ENCODE measurements at regions not wholly inside any gene's neighbourhood (a gene's known extent, or its start where the extent isn't known, plus 50 kb on each side); places are given as distances from the start of the nearest gene placed in this dataset.
"Not testable (repeated sequence)": the region's sequence is repeated elsewhere in the genome, so short reads cannot be mapped to it uniquely, and the experiment has no call there.

GRCh38 chr5:54404568-54404967 is 50.9 kb upstream of the HSPB3 start:
- no peak for DNase-seq (ENCODE audit: insufficient read length, low spot score)
- no peak for FAIRE-seq

GRCh38 chr5:54403885-54404416 is 51.5 kb upstream of the HSPB3 start:
- FAIRE-seq: no peak
- DNase-seq (ENCODE audit: insufficient read length, low spot score): no peak

DNA sequence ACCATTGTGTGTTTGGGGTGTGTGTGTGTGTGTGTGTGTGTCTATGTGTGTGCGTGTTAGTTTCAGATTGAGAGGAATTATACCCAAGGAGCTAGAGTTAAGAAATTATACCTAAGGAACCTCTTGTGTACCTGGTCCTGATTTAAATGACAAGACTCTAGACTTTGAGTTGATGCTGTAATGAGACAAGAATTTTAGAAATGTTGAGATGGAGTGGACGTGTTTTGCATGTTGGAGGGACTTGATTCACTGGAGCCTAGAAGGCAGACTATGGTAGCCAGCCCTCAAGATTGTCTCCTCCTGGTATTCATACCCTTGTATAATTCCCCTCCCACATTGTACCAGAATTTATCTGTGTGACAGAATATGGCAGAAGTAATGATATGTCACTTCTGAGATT is 52.4 kb upstream of the HSPB3 start:
- FAIRE-seq (peak; percentile 33), DNase-seq (ENCODE audit: insufficient read length, low spot score) (no peak)

- FAIRE-seq: no peak
- no peak for DNase-seq (ENCODE audit: insufficient read length, low spot score)
These were observed 54.0 kb upstream of the HSPB3 start for GRCh38 chr5:54401515-54401914.

DNA sequence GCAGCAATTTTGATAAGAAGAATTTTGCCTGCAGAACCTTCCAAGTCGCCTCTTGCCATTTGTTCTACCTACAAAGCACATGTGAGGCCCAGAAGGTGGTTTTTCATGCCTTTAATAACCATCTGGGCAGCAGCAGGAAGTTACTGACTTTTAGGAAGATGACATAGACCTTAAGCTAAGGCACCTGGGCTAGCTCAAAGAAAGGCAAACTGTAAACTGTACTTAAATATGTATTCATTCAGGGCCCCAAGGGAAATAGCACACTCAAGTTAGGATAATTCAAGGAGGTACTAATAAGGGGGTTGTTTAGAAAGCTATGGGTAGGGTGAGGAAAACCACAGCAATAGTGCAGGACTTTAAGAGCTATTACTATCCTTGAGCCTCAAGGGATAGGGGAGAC is 57.3 kb upstream of the HSPB3 start:
- DNase-seq (ENCODE audit: insufficient read length, low spot score) (no peak), FAIRE-seq (no peak)

DNA sequence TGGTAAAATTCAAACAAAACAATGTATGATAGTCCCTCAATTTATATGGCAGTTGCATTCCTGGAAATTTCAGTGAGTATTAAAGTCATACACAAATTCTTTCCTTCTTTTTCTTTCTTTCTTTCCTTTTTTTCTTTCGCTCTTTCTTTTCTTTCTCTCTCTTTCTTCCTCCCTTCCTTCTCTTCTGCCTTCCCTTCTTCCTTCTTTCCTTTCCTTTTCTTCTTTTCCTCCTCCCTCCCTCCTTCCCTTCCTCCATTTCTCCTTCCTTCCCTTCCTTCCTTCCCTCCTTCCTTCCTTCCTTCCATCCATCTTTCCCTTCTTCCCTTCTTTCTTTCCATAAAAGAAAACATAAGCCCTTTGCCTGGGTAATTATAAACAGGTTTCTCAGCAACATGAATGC is 58.1 kb upstream of the HSPB3 start:
- DNase-seq (ENCODE audit: insufficient read length, low spot score) (no peak), FAIRE-seq (no peak)

DNA sequence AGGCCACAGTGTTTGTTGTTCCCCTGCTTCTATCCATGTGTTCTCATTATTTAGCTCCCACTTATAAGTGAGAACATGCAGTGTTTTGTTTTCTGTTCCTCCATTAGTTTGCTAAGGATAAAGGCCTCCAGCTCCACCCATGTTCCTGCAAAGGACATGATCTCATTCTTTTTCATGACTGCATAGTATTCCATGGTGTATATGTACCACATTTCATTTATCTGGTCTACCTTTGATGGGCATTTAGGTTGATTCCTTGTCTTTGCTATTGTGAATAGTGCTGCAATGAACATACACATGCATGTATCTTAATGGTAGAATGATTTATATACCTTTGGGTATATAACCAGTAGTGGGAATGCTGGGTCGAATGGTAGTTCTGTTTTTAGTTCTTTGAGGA is 62.5 kb upstream of the HSPB3 start:
- FAIRE-seq; DNase-seq (ENCODE audit: insufficient read length, low spot score): not testable (repeated sequence)

- FAIRE-seq (no peak), DNase-seq (ENCODE audit: insufficient read length, low spot score) (no peak)
These were observed 64.9 kb upstream of the HSPB3 start for GRCh38 chr5:54390539-54391031.

GRCh38 chr5:54390015-54390414 is 65.5 kb upstream of the HSPB3 start:
- FAIRE-seq (no peak), DNase-seq (ENCODE audit: insufficient read length, low spot score) (peak; percentile 63)

- DNase-seq (ENCODE audit: insufficient read length, low spot score); FAIRE-seq: not testable (repeated sequence)
These were observed 66.1 kb upstream of the HSPB3 start for GRCh38 chr5:54389399-54389798.

DNA sequence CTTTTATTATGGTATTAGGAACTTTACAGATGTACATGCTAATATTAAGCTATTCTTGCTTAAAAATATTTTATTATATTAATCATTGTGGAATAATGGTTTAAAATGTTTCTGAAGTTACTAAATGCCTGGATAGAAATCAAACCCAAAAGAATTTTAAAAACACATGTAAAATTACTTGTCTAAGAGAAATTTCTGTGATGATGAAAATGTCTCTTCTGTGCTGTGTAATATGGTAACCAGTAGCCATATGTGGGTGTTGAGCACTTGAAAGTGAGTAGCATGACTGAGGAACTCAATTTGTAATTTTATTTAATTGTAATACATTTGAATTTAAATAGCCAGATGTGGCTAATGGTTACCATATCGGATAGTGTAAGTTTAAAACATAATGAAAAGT is 66.7 kb upstream of the HSPB3 start:
- FAIRE-seq (no peak), DNase-seq (ENCODE audit: insufficient read length, low spot score) (no peak)

DNA sequence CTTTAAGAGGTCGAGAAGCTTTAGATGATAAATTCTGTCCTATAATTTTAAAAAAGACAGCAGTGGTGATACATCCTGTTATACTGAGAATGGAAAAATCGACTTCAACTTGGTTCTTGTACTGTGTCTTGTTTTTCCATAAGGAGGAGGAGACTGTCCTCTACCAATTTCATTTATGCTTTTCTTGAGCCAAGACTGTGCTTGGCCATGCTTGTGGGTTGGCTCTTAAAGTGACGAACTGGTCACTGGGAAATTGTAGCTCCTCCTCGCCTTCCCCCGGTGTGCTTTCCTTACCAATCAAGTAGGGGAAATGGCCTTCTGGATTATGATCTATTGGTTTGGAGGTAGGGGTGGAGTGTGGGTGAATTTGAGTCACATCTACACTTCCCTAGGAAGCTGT is 67.1 kb upstream of the HSPB3 start:
- DNase-seq (ENCODE audit: insufficient read length, low spot score) (no peak), FAIRE-seq (peak; percentile 48)

- FAIRE-seq: no peak
- no peak for DNase-seq (ENCODE audit: insufficient read length, low spot score)
These were observed 67.8 kb upstream of the HSPB3 start for GRCh38 chr5:54387659-54388232.

- FAIRE-seq (peak; percentile 26), DNase-seq (ENCODE audit: insufficient read length, low spot score) (no peak)
These were observed 68.5 kb upstream of the HSPB3 start for GRCh38 chr5:54387031-54387430.

DNA sequence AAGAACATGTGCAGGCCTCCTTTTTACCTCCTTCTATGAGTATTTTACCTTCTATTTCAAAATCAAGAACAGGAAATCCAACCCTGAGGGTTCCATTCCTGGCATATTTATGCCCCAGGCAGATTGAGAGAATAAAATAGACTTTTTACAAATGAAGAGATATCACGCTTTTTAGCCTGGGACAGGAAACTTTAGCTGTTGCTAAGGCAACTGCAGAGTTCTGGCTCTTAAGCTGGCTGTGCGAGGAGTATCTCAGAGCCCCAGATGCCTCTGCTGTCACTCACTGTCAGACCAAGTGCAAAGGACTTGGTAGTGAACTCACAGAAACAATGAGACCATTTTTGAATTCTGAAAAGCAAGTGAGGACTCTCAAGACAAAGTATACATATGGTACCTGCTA is 69.5 kb upstream of the HSPB3 start:
- DNase-seq (ENCODE audit: insufficient read length, low spot score) (no peak), FAIRE-seq (no peak)

DNA sequence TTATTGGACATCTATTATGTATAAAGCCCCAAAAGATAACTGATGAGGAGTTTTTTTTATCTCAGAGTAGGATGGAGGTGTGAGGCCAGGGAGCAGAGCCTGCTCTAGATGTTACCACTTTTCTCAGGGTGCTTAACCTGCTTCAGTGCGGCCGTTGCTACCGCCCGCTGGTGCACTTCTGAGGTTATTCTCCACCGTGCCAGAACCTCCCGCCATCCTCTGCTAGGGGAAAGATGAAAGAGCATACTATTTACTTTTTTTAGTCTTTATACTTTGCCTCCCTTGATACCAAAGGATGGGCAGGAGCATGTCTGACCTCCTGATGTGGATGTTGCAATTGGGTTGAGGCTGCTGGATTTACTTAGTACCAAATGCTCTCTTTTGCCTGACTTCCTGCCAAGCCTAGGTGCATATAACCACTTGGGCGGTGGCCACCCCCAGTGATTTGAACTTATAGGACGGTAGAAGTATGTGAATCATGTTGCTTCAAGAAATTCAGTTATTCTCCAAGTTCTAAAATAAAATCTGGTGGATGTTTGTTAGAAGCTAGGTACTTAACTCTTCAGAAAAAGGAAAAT is 71.1 kb upstream of the HSPB3 start:
- FAIRE-seq (no peak), DNase-seq (ENCODE audit: insufficient read length, low spot score) (no peak)

DNA sequence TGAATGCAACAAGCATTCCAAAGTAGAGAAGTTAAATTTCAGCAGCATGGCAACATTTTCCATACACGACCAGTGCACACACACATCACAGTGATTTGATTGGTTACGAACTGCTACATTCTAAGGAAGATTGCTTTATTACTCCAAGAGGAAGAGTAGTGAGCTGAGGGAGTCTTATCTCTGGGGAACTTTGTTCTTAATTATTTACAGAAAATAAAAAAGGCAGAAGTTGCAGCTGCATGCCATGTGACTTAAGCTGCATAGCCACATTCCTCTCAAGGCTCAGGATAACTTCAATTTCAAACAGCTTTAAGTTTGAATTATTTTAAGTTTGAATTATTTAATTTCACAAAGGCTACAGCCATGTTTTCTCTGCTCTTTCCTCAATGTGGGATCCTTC is 71.6 kb upstream of the HSPB3 start:
- FAIRE-seq (no peak), DNase-seq (ENCODE audit: insufficient read length, low spot score) (no peak)

GRCh38 chr5:54383225-54383901 is 72.1 kb upstream of the HSPB3 start:
- FAIRE-seq (peak; percentile 23), DNase-seq (ENCODE audit: insufficient read length, low spot score) (no peak)

DNA sequence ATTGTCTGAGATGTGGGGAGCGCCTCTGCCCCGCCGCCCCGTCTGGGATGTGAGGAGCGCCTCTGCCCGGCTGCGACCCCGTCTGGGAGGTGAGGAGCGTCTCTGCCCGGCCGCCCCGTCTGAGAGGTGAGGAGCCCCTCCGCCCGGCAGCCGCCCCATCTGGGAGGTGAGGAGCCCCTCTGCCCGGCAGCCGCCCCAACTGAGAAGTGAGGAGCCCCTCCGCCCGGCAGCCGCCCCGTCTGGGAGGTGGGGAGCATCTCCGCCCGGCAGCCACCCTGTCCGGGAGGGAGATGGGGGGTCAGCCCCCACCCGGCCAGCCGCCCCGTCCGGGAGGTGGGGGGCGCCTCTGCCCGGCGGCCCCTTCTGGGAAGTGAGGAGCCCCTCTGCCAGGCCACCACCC is 70.9 kb upstream of the ARL15 start:
- not testable (repeated sequence) for FAIRE-seq; DNase-seq (ENCODE audit: insufficient read length, low spot score)

- FAIRE-seq (no peak), DNase-seq (ENCODE audit: insufficient read length, low spot score) (no peak)
These were observed 69.2 kb upstream of the ARL15 start for GRCh38 chr5:54379590-54379989.

- DNase-seq (ENCODE audit: insufficient read length, low spot score): no peak
- peak; percentile 44 for FAIRE-seq
These were observed 68.3 kb upstream of the ARL15 start for GRCh38 chr5:54378707-54379106.

DNA sequence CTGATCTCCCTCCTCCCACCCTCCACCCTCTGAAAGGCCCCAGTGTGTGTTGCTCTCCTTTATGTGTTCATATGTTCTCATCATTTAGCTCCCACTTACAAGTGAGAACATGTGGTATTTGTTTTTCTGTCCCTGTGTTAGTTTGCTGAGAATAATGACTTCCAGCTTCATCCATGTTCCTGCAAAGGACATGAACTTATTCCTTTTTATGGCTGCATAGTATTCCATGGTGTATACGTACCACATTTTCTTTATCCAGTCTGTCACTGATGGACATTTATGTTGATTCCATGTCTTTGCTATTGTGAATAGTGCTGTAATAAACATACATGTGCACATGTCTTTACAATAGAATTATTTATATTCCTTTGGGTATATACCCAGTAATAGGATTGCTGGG is 67.0 kb upstream of the ARL15 start:
- FAIRE-seq: peak; percentile 9

More for the DNA sequence above, 67.0 kb upstream of the ARL15 start:
- DNase-seq (ENCODE audit: insufficient read length, low spot score): not testable (repeated sequence)
